ENCODE measurements at regions not wholly inside any gene's neighbourhood (a gene's known extent, or its start where the extent isn't known, plus 50 kb on each side); places are given as distances from the start of the nearest gene placed in this dataset.

DNA sequence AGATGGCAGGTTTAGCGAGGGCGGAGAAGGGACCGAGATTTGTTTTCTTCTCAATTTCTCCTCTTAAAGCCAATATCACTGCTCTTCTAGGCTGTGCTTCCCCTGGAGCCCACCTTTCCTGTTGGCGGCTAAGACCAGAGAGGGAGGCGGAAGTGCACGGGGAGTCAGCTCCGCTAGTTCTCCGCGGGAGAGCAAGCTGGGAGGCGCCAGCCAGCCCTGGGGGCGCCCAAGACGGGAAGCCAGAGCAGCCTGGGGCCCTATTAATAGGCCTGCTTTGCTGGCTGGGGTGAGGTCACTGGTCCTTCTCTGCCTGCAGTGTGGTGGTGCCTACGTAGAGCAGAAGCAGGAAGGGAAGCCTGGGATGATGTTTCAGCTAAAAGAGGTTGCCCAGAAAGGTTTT lies 61.6 kb downstream of the LSM5 start:
- H3K27me3 Mint-ChIP-seq = peaks cover 72% of the 10 kb centered on the region
- ChIA-PET CTCF (no interaction called here), POLR2A (no interaction called here)

DNA sequence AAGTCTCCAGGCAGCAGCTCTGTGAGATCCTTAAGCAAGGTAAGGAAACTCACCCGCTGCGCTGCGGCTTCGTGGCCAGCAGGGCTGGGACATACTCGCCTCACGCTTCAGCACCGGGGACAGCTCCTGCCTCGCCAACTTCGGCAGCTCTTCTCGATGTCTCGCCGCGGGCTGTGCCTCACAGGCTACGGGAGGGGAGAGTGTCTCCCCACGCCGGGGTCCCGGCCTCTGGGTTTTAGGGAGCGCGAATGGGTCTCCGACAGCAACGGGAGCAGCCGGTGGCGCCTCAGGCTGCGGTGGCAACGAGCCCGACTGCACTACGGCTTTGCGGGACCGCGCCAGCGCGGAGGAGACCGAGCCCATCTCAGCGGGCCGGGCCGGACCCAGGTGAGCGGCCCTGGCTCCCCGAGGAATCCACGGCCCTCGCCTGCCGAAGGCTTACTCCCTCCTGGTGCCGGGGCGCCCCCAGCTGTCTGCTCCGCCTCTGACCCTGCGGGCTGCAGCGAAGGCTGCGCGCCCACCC lies 62.4 kb downstream of the LSM5 start:
- H3K9me3 ChIP-seq (ENCODE audit: control insufficient read depth in 1 of 2, insufficient read depth in 1 of 2, low read length in 2 of 2) = peaks cover 6 to 17% of the 10 kb centered on the region in 2 experiments
- Mint-ChIP-seq H3K27me3 (peaks cover 67% of the 10 kb centered on the region), H3K4me3 (no peak overlapping the region), H3K9me3 (peaks cover 14% of the 10 kb centered on the region), H3K4me1 (ENCODE audit: low read depth) (no peaks in the 10 kb centered on the region), H3K27ac (no peak overlapping the region), H3K36me3 (ENCODE audit: low read depth) (no peaks in the 10 kb centered on the region)
- H3K27me3 ChIP-seq (ENCODE audit: control insufficient read depth in 1 of 2, insufficient read depth in 2 of 2, low read length in 2 of 2) = peaks cover 44 to 52% of the 10 kb centered on the region in 2 experiments
- peak; percentile 60 for ATAC-seq (ENCODE audit: poor library complexity)
- no peak overlapping the region for H3K27ac ChIP-seq (ENCODE audit: low read depth in 1 of 2, low read length in 2 of 2)
- ChIA-PET CTCF (no interaction called here), POLR2A (no interaction called here)
- H3K4me1 ChIP-seq (ENCODE audit: insufficient read depth, low read length) = no peaks in the 10 kb centered on the region
- no peak for TF ChIP-seq CTCF (IDR thresholded peaks at IDR 0.05)
- H3K4me3 ChIP-seq (ENCODE audit: low read length) = no peak overlapping the region
- intact Hi-C loops (cut with DNase I, micrococcal nuclease) = no loop called here
- H3K36me3 ChIP-seq (ENCODE audit: insufficient read depth, low read length) = no peaks in the 10 kb centered on the region
- peak; percentile 16 to 69 (median 42) for DNase-seq

More for the DNA sequence above, 61.6 kb downstream of the LSM5 start:
- no peak overlapping the region for H3K4me3 ChIP-seq (ENCODE audit: low read length)
- ATAC-seq (ENCODE audit: poor library complexity) (no peak), DNase-seq (no peak)
- intact Hi-C loops (cut with DNase I, micrococcal nuclease) = no loop called here
- H3K27ac ChIP-seq (ENCODE audit: low read depth in 1 of 2, low read length in 2 of 2) = no peak overlapping the region
- H3K9me3 Mint-ChIP-seq = peaks cover 14% of the 10 kb centered on the region
- no peaks in the 10 kb centered on the region for H3K36me3 Mint-ChIP-seq (ENCODE audit: low read depth)
- H3K4me1 ChIP-seq (ENCODE audit: insufficient read depth, low read length) = no peaks in the 10 kb centered on the region
- no peak overlapping the region for H3K27ac Mint-ChIP-seq
- no peak for TF ChIP-seq CTCF (IDR thresholded peaks at IDR 0.05)
- H3K9me3 ChIP-seq (ENCODE audit: control insufficient read depth in 1 of 2, insufficient read depth in 1 of 2, low read length in 2 of 2) = peaks cover 6 to 17% of the 10 kb centered on the region in 2 experiments
- H3K4me1 Mint-ChIP-seq (ENCODE audit: low read depth) = no peaks in the 10 kb centered on the region
- H3K36me3 ChIP-seq (ENCODE audit: insufficient read depth, low read length) = no peaks in the 10 kb centered on the region
- peaks cover 44 to 52% of the 10 kb centered on the region in 2 experiments for H3K27me3 ChIP-seq (ENCODE audit: control insufficient read depth in 1 of 2, insufficient read depth in 2 of 2, low read length in 2 of 2)
- H3K4me3 Mint-ChIP-seq = no peak overlapping the region

DNA sequence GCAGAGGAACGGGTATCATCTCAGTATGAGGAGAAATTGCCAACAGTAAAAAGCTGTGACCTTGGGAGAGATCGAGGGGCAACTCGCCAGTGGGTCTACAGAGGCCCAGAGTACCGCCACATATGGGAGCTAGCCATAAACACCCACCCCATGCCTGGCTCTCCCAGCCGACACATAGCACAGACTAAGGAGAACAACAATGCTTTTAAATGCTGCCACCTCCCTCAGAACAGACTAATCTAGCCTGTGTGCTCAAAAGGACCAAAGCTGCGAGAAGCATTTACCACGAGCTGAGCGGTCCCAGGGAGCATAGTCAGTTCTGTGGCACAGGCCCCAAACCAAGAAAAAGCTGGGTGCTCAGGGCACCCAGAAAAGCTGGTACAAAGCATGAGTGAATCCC lies 73.3 kb downstream of the LSM5 start:
- H3K4me1 ChIP-seq (ENCODE audit: insufficient read depth, low read length) = no peaks in the 10 kb centered on the region
- H3K27ac ChIP-seq (ENCODE audit: low read depth in 1 of 2, low read length in 2 of 2) = no peak overlapping the region
- H3K4me1 Mint-ChIP-seq (ENCODE audit: low read depth) = no peaks in the 10 kb centered on the region
- peaks cover 28% of the 10 kb centered on the region for H3K27me3 Mint-ChIP-seq
- no peak overlapping the region for H3K4me3 ChIP-seq (ENCODE audit: low read length)
- no peak for TF ChIP-seq CTCF (IDR thresholded peaks at IDR 0.05)
- no peaks in the 10 kb centered on the region for H3K9me3 Mint-ChIP-seq
- H3K36me3 Mint-ChIP-seq (ENCODE audit: low read depth) = no peaks in the 10 kb centered on the region
- no peak overlapping the region for H3K4me3 Mint-ChIP-seq
- intact Hi-C loops (cut with DNase I, micrococcal nuclease) = no loop called here
- H3K27ac Mint-ChIP-seq = no peak overlapping the region
- H3K9me3 ChIP-seq (ENCODE audit: control insufficient read depth in 1 of 2, insufficient read depth in 1 of 2, low read length in 2 of 2) = peaks cover 0 to 3% of the 10 kb centered on the region in 2 experiments
- ChIA-PET CTCF (no interaction called here), POLR2A (no interaction called here)
- H3K27me3 ChIP-seq (ENCODE audit: control insufficient read depth in 1 of 2, insufficient read depth in 2 of 2, low read length in 2 of 2) = peaks cover 0 to 11% of the 10 kb centered on the region in 2 experiments
- no peaks in the 10 kb centered on the region for H3K36me3 ChIP-seq (ENCODE audit: insufficient read depth, low read length)
- ATAC-seq (ENCODE audit: poor library complexity) = no peak
- DNase-seq = no peak
